WTC11 (cell line): ENCODE measurements at regions not wholly inside any gene's neighbourhood (a gene's known extent, or its start where the extent isn't known, plus 50 kb on each side); places are given as distances from the start of the nearest gene placed in this dataset.

Experiments used
- ATAC-seq: fragments of 200-7000 bp; cut with Tn5 transposase; 2 replicates; pipeline ENCODE4 v1.10.0; 2021; ENCODE audit warnings: mild to moderate bottlenecking, moderate library complexity
- CTCF ChIA-PET: fragments of 300-600 bp; sonication (Branson Sonifier 250); formaldehyde crosslinking; loops from one replicate; lab custom pipeline; 2021; ENCODE audit warnings: antibody characterized with exemption; lab: Charles Lee
- POLR2A ChIA-PET: fragments of 350-600 bp; sonication (Branson Sonifier 250); formaldehyde crosslinking; loops from one replicate; lab custom pipeline; 2021; ENCODE audit warnings: antibody characterized with exemption; lab: Charles Lee
- DNase-seq: peaks from one replicate; pipeline ENCODE4 v3.0.0; 2021; ENCODE audit warnings: low spot score
- H3K27ac Mint-ChIP-seq: 2 replicates; pipeline ENCODE4 v1.8.0; 2021; ENCODE audit warnings: mixed read lengths
- H3K27me3 Mint-ChIP-seq: 2 replicates; pipeline ENCODE4 v1.8.0; 2021; ENCODE audit warnings: low read depth, mild to moderate bottlenecking, moderate library complexity, mixed read lengths
- H3K36me3 Mint-ChIP-seq: 2 replicates; pipeline ENCODE4 v1.8.0; 2021; ENCODE audit warnings: mixed read lengths
- H3K4me1 Mint-ChIP-seq: 2 replicates; pipeline ENCODE4 v1.8.0; 2022; ENCODE audit warnings: mixed read lengths
- H3K4me3 Mint-ChIP-seq: 2 replicates; pipeline ENCODE4 v1.8.0; 2021; ENCODE audit warnings: mild to moderate bottlenecking, moderate library complexity, mixed read lengths
- H3K9me3 Mint-ChIP-seq: 2 replicates; pipeline ENCODE4 v1.8.0; 2021; ENCODE audit warnings: mixed read lengths
- ESRRA ChIP-seq: sonication (generic); formaldehyde crosslinking; IDR thresholded peaks from 2 replicates; pipeline ENCODE4 v1.8.1; 2022; ENCODE audit warnings: mild to moderate bottlenecking, missing genetic modification reagents, borderline replicate concordance
- GRHL2 ChIP-seq: fragments of 250-450 bp; sonication (Bioruptor Pico); IDR thresholded peaks from 2 replicates; pipeline ENCODE4 v1.8.0; 2022; ENCODE audit warnings: mild to moderate bottlenecking, moderate library complexity; ENCODE audit not compliant: insufficient replicate concordance, severe bottlenecking
- GTF2I ChIP-seq: fragments of 250-450 bp; sonication (Bioruptor Pico); conservative IDR thresholded peaks from 2 replicates; pipeline ENCODE4 v1.4.0; 2021; ENCODE audit warnings: mild to moderate bottlenecking
- IRF2 ChIP-seq: sonication (generic); formaldehyde crosslinking; IDR thresholded peaks from 2 replicates; pipeline ENCODE4 v1.8.0; 2022; ENCODE audit warnings: low read depth, missing genetic modification reagents, borderline replicate concordance
- NFE2L1 ChIP-seq: sonication (generic); formaldehyde crosslinking; IDR thresholded peaks from 2 replicates; pipeline ENCODE4 v1.8.1; 2023; ENCODE audit warnings: missing genetic modification reagents
- NR3C1 ChIP-seq: sonication (generic); formaldehyde crosslinking; conservative IDR thresholded peaks from 2 replicates; pipeline ENCODE4 v1.8.1; 2023; ENCODE audit warnings: low read depth, mild to moderate bottlenecking, missing genetic modification reagents
- OVOL2 ChIP-seq: fragments of 250-450 bp; sonication (Bioruptor Pico); IDR thresholded peaks from 2 replicates; pipeline ENCODE4 v1.9.0; 2021; ENCODE audit warnings: mild to moderate bottlenecking, borderline replicate concordance
- PRRX2 ChIP-seq: fragments of 250-450 bp; sonication (Bioruptor Pico); IDR thresholded peaks from 2 replicates; pipeline ENCODE4 v1.8.0; 2021; ENCODE audit warnings: mild to moderate bottlenecking
- SMAD3 ChIP-seq: sonication (generic); formaldehyde crosslinking; IDR thresholded peaks from 2 replicates; pipeline ENCODE4 v1.8.0; 2022; ENCODE audit warnings: missing genetic modification reagents, mild to moderate bottlenecking, borderline replicate concordance
- SOX15 ChIP-seq: fragments of 250-450 bp; sonication (Bioruptor Pico); IDR thresholded peaks from 2 replicates; pipeline ENCODE4 v1.9.0; 2021; ENCODE audit warnings: mild to moderate bottlenecking
- TEAD4 ChIP-seq: sonication (generic); formaldehyde crosslinking; IDR thresholded peaks from 2 replicates; pipeline ENCODE4 v1.8.0; 2022; ENCODE audit warnings: mild to moderate bottlenecking, missing genetic modification reagents
- ZBTB21 ChIP-seq: sonication (generic); formaldehyde crosslinking; IDR thresholded peaks from 2 replicates; pipeline ENCODE4 v1.8.1; 2023; ENCODE audit warnings: mild to moderate bottlenecking, missing genetic modification reagents, borderline replicate concordance
- TF ChIP-seq, protein P1 (sequence below): sonication (generic); formaldehyde crosslinking; IDR thresholded peaks from 2 replicates; pipeline ENCODE4 v1.8.1; 2023; ENCODE audit warnings: mild to moderate bottlenecking, moderate library complexity, missing genetic modification reagents
- TF ChIP-seq, protein P2 (sequence below): sonication (generic); formaldehyde crosslinking; IDR thresholded peaks from 2 replicates; pipeline ENCODE4 v1.8.1; 2022; ENCODE audit warnings: mild to moderate bottlenecking, moderate library complexity, missing genetic modification reagents
- TF ChIP-seq, protein P3 (sequence below): sonication (generic); formaldehyde crosslinking; IDR thresholded peaks from 2 replicates; pipeline ENCODE4 v1.8.0; 2022; ENCODE audit warnings: mild to moderate bottlenecking, missing genetic modification reagents
- TF ChIP-seq, protein P4 (sequence below): sonication (generic); formaldehyde crosslinking; IDR thresholded peaks from 2 replicates; pipeline ENCODE4 v1.8.1; 2022; ENCODE audit warnings: low read depth, mild to moderate bottlenecking, moderate library complexity, missing genetic modification reagents, borderline replicate concordance
- TF ChIP-seq, protein P5 (sequence below): fragments of 250-450 bp; sonication (Bioruptor Pico); IDR thresholded peaks from 2 replicates; pipeline ENCODE4 v1.9.0; 2021; ENCODE audit warnings: moderate library complexity, mild to moderate bottlenecking, inconsistent platforms, borderline replicate concordance

DNA sequence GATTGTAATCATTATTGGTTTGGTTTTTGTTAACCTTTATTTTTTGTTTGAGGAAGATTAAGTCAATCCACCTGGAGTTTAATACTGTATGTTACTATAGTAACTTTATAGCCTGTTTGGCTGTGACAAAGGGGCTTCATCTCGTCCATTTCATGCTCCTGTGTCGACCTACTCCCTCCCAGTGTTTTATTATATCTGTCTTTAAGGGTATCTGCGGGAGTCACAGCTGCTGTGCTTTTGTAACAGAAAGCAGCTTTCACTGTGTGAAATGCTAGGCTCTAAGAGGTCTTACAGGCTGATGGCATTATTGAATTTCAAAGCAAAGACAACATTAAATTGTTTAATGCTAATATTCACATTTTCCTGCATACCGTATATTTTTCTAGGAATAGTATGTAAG is 698.0 kb upstream of the POU3F2 start (continued):
- TF ChIP-seq, protein P1, sequence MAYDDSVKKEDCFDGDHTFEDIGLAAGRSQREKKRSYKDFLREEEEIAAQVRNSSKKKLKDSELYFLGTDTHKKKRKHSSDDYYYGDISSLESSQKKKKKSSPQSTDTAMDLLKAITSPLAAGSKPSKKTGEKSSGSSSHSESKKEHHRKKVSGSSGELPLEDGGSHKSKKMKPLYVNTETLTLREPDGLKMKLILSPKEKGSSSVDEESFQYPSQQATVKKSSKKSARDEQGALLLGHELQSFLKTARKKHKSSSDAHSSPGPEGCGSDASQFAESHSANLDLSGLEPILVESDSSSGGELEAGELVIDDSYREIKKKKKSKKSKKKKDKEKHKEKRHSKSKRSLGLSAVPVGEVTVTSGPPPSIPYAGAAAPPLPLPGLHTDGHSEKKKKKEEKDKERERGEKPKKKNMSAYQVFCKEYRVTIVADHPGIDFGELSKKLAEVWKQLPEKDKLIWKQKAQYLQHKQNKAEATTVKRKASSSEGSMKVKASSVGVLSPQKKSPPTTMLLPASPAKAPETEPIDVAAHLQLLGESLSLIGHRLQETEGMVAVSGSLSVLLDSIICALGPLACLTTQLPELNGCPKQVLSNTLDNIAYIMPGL (CRISPR knock-in tag) = no peak

DNA sequence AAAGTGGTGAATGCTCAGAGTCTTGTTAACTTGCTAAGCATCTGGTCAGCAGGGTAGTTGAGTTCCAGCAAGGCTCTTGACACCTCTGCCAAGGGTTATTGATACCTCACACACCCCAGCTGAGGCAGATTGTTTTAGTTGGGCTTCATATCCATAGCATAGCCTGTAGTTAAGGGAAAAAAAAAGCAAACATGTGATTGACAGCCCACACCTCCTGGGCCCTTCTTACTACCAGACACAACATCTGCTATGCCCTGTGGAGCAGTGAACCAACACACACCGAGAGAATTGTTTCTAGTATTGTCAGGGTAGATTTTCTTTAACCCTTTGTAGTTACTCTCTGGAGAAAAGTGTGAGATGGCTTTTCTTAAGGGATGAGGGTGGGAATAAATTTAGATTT is 697.0 kb upstream of the POU3F2 start:
- Mint-ChIP-seq H3K4me3 (no peak overlapping the region), H3K4me1 (peaks cover 29% of the 10 kb centered on the region), H3K27me3 (no peaks in the 10 kb centered on the region), H3K9me3 (peaks cover 20% of the 10 kb centered on the region), H3K27ac (no peak overlapping the region), H3K36me3 (peaks cover 16% of the 10 kb centered on the region)
- POLR2A ChIA-PET = no interaction called here
- peak; percentile 81 for ATAC-seq
- CTCF ChIA-PET = no interaction called here
- DNase-seq = no peak
- TF ChIP-seq SOX15 = no peak
- TF ChIP-seq ZBTB21 = no peak
- no peak for TF ChIP-seq IRF2 (CRISPR knock-in tag)
- TF ChIP-seq GRHL2 (CRISPR knock-in tag) = no peak
- no peak for TF ChIP-seq NR3C1 (CRISPR knock-in tag)
- TF ChIP-seq, protein P2, sequence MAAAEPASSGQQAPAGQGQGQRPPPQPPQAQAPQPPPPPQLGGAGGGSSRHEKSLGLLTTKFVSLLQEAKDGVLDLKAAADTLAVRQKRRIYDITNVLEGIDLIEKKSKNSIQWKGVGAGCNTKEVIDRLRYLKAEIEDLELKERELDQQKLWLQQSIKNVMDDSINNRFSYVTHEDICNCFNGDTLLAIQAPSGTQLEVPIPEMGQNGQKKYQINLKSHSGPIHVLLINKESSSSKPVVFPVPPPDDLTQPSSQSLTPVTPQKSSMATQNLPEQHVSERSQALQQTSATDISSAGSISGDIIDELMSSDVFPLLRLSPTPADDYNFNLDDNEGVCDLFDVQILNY (CRISPR knock-in tag) = no peak
- no peak for TF ChIP-seq ESRRA (CRISPR knock-in tag)

DNA sequence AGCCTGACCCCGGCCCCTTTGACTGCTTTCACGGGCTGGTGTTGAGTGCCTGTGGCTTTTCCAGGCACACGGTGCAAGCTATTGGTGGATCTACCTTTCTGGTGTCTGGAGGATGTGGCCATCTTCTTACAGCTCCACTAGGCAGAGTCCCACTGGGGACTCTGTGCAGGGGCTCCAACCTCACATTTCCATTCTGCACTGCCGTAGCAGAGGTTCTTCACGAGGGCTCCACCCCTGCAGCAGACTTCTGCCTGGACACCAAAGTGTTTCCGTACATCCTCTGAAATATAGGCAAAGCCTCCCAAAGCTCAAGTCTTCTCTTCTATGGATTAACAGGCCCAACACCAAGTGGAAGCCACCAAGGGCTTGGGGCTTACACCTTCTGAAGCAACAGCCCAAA is 691.5 kb upstream of the POU3F2 start:
- POLR2A ChIA-PET = no interaction called here
- Mint-ChIP-seq H3K36me3 (peaks cover 35% of the 10 kb centered on the region), H3K4me3 (no peak overlapping the region), H3K9me3 (peaks cover 43% of the 10 kb centered on the region), H3K27me3 (peaks cover 8% of the 10 kb centered on the region; the same call in 1 of the 2 replicates), H3K27ac (no peak overlapping the region), H3K4me1 (peaks cover under 1% of the 10 kb centered on the region; the same call in 1 of the 2 replicates)
- DNase-seq (no peak), ATAC-seq (no peak)
- CTCF ChIA-PET = no interaction called here
- TF ChIP-seq NFE2L1 (CRISPR knock-in tag) (no peak), TEAD4 (CRISPR knock-in tag) (no peak)

DNA sequence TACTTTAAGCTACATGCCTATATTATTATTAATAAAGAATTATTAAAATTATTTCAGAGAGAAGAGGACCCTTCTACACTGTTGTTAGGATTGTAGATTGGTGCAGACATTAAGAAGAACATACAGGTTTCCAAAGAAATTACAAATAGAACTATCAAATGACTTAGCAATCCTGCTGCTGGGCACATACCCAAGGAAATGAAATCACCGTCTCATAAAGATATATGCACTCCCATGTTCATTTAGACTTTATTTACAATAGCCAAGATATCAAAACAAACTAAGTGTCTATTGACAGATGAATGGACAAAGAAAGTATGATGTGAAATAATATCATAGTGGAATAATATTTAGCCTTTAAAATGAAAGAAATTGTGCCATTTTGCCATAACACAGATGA is 687.7 kb upstream of the POU3F2 start:
- ATAC-seq = no peak
- Mint-ChIP-seq H3K4me3 (no peak overlapping the region), H3K36me3 (peaks cover 28% of the 10 kb centered on the region), H3K4me1 (no peaks in the 10 kb centered on the region), H3K27me3 (peaks cover 8% of the 10 kb centered on the region; the same call in 1 of the 2 replicates), H3K27ac (no peak overlapping the region)
- no peak for DNase-seq
- CTCF ChIA-PET = no interaction called here
- no peak for TF ChIP-seq OVOL2 (CRISPR knock-in tag)
- no peak for TF ChIP-seq SMAD3 (CRISPR knock-in tag)
- no peak for TF ChIP-seq PRRX2 (CRISPR knock-in tag)
- TF ChIP-seq ESRRA (CRISPR knock-in tag) = no peak
- TF ChIP-seq, protein P3, sequence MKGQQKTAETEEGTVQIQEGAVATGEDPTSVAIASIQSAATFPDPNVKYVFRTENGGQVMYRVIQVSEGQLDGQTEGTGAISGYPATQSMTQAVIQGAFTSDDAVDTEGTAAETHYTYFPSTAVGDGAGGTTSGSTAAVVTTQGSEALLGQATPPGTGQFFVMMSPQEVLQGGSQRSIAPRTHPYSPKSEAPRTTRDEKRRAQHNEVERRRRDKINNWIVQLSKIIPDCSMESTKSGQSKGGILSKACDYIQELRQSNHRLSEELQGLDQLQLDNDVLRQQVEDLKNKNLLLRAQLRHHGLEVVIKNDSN (CRISPR knock-in tag) = no peak
- no peak for TF ChIP-seq GRHL2 (CRISPR knock-in tag)
- TF ChIP-seq GTF2I (CRISPR knock-in tag) = no peak
- TF ChIP-seq, protein P4, sequence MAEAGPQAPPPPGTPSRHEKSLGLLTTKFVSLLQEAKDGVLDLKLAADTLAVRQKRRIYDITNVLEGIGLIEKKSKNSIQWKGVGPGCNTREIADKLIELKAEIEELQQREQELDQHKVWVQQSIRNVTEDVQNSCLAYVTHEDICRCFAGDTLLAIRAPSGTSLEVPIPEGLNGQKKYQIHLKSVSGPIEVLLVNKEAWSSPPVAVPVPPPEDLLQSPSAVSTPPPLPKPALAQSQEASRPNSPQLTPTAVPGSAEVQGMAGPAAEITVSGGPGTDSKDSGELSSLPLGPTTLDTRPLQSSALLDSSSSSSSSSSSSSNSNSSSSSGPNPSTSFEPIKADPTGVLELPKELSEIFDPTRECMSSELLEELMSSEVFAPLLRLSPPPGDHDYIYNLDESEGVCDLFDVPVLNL (CRISPR knock-in tag) = no peak
- TF ChIP-seq, protein P5, sequence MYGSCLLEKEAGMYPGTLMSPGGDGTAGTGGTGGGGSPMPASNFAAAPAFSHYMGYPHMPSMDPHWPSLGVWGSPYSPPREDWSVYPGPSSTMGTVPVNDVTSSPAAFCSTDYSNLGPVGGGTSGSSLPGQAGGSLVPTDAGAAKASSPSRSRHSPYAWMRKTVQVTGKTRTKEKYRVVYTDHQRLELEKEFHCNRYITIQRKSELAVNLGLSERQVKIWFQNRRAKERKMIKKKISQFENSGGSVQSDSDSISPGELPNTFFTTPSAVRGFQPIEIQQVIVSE (CRISPR knock-in tag) = no peak
- TF ChIP-seq, all 79 proteins: peak for 0
- H3K9me3 Mint-ChIP-seq = peaks cover 37% of the 10 kb centered on the region
- POLR2A ChIA-PET = no interaction called here
